Bronchial epithelial cell (primary cell): ENCODE measurements at regions not wholly inside any gene's neighbourhood (a gene's known extent, or its start where the extent isn't known, plus 50 kb on each side); places are given as distances from the start of the nearest gene placed in this dataset.

ENCODE experiments used
- DNase-seq: peaks from one replicate; pipeline ENCODE4 v3.0.0-alpha.2; 2010; ENCODE audit warnings: low read depth
- FAIRE-seq: peaks from 2 replicates; lab custom pipeline; 2011; peaks lifted over from hg19 to GRCh38; lab: Jason Lieb, UNC
- H3K27me3 ChIP-seq: 2 replicates; pipeline ENCODE4 v1.5.1; 2011; ENCODE audit warnings: low read length; ENCODE audit not compliant: control insufficient read depth, insufficient read depth
- H3K36me3 ChIP-seq: 2 replicates; pipeline ENCODE4 v1.5.1; 2011; ENCODE audit warnings: low read length; ENCODE audit not compliant: control insufficient read depth, insufficient read depth
- H3K4me3 ChIP-seq: 2 replicates; pipeline ENCODE4 v1.5.1; 2011; ENCODE audit warnings: mild to moderate bottlenecking, low read depth, low read length, control low read depth
- TF ChIP-seq, protein P1 (sequence below): IDR thresholded peaks from 2 replicates; pipeline ENCODE4 v1.5.1; 2011; ENCODE audit warnings: mild to moderate bottlenecking, moderate library complexity, low read length, control low read depth, inconsistent platforms; ENCODE audit not compliant: insufficient read depth, severe bottlenecking

GRCh38 chr4:31974490-31975002 is 1254.4 kb downstream of the PCDH7 start:
- H3K27me3 ChIP-seq: no peaks in the 10 kb centered on the region
- no peak overlapping the region for H3K4me3 ChIP-seq
- FAIRE-seq (no peak), DNase-seq (no peak)
- TF ChIP-seq, protein P1, sequence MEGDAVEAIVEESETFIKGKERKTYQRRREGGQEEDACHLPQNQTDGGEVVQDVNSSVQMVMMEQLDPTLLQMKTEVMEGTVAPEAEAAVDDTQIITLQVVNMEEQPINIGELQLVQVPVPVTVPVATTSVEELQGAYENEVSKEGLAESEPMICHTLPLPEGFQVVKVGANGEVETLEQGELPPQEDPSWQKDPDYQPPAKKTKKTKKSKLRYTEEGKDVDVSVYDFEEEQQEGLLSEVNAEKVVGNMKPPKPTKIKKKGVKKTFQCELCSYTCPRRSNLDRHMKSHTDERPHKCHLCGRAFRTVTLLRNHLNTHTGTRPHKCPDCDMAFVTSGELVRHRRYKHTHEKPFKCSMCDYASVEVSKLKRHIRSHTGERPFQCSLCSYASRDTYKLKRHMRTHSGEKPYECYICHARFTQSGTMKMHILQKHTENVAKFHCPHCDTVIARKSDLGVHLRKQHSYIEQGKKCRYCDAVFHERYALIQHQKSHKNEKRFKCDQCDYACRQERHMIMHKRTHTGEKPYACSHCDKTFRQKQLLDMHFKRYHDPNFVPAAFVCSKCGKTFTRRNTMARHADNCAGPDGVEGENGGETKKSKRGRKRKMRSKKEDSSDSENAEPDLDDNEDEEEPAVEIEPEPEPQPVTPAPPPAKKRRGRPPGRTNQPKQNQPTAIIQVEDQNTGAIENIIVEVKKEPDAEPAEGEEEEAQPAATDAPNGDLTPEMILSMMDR: no peak
- H3K36me3 ChIP-seq: no peaks in the 10 kb centered on the region

DNA sequence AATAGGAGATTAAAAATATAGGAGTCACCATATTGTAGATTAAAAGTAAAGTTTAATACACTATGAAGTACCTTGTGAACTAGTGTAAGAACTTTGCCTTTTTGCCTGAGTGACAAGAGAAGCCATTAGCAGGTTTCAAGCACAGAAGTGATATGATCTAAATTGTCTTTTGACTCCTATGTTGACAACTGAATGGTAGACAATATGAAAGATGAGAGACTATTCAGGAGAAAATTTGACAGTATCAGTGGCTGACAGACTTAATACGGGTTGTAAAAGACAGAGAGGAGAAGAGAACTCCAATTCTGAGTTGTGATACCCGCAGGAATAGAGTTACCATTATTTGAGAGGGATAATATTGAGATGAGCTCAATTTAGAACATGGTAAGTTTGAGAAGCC is 1259.8 kb downstream of the PCDH7 start:
- H3K27me3 ChIP-seq: no peaks in the 10 kb centered on the region
- TF ChIP-seq, protein P1: no peak
- DNase-seq (no peak), FAIRE-seq (no peak)
- no peaks in the 10 kb centered on the region for H3K36me3 ChIP-seq
- no peak overlapping the region for H3K4me3 ChIP-seq

DNA sequence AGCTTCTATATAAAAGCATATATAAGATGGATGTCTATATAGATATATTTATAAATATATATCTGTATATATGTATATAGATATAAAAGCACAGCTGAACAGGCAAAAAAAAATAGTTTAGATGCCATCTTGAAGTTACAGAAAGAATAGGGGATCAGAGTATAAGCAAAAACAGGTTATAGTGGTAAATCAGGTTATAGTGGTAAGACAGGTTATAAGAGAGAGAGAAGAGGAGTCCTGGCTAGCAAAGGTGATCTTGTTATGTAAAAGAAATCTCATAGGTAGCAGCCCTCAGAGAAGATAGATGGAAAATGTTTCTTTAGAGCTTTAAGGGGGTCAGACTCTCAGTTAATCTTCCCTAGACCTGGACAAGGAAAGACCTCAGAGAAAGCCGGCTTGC is 1263.1 kb downstream of the PCDH7 start:
- FAIRE-seq (no peak), DNase-seq (peak; percentile 40)
- Histone ChIP-seq H3K27me3 (no peaks in the 10 kb centered on the region), H3K4me3 (no peak overlapping the region), H3K36me3 (no peaks in the 10 kb centered on the region)
- TF ChIP-seq, protein P1: no peak

DNA sequence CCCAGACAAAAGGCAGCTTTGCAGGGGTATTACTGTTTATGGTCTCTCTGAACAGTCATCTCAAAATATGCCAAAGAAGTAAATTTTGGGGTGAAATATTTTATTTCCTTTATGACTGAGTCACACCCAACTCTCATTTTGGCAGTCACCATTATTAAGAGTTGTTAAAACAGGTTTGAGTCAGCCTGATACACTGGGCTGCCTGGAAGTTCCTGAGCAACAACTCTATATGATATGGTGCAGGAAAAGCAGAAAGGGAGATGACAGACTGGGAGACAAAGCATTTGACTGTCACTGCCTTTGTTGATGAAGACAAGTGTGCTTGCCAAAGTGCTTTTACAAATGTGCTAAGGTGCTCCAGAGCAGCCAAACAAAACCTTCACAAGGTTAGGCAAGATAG is 1263.5 kb downstream of the PCDH7 start:
- no peak for FAIRE-seq
- DNase-seq: peak; percentile 36

GRCh38 chr4:31984872-31985271 is 1264.7 kb downstream of the PCDH7 start:
- Histone ChIP-seq H3K36me3 (no peaks in the 10 kb centered on the region), H3K4me3 (no peak overlapping the region), H3K27me3 (no peaks in the 10 kb centered on the region)
- FAIRE-seq: no peak
- TF ChIP-seq, protein P1: no peak
- peak; percentile 64 for DNase-seq

More for the DNA sequence above, 1263.5 kb downstream of the PCDH7 start:
- TF ChIP-seq, protein P1: no peak
- H3K36me3 ChIP-seq: no peaks in the 10 kb centered on the region
- no peak overlapping the region for H3K4me3 ChIP-seq
- H3K27me3 ChIP-seq: no peaks in the 10 kb centered on the region
